GM19468 (cell line): ENCODE measurements at regions not wholly inside any gene's neighbourhood (a gene's known extent, or its start where the extent isn't known, plus 50 kb on each side); places are given as distances from the start of the nearest gene placed in this dataset.

Experiments
- ATAC-seq: cut with Tn5 transposase; IDR thresholded peaks from one replicate; pipeline ENCODE4 v1.9.1; 2021; ENCODE audit warnings: mild to moderate bottlenecking, moderate library complexity, moderate number of reproducible peaks; ENCODE audit not compliant: unreplicated experiment; ENCODE audit errors: extremely low read depth

DNA sequence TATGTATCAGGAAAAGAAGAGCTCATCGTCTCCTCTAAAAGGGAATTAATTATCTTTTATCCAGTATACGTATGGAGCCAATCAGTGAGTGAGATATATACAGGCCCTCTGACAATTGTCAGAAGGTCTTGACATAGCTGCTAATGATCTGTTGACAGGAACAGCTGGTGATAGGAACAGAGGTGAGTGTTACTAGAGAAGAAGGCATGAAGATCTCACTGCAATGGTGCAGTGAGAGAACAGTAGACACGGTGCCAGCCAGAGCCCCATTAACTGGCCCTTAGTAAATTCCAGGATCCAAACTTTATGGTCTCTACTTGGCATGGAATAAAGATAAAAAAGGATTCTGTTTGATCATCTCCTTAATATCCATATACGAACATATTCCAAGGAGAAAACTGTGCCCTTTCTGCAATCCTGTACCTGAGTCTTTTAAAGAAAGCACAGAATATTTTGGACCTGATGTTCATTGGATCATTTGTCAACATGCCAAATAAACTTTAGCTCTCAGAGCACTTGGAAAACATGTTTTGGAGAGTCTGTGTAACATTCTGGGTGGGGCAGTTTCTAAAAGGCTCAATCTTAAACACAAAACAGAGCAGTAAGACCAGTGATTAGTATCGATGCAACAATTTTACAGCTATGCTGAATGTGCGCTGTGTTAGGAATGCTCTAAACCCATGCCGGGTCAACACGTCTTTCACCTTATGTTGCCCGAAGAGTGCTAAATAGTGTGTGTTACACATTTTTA, 135.8 kb upstream of the CITED2 start:
- no peak for ATAC-seq

DNA sequence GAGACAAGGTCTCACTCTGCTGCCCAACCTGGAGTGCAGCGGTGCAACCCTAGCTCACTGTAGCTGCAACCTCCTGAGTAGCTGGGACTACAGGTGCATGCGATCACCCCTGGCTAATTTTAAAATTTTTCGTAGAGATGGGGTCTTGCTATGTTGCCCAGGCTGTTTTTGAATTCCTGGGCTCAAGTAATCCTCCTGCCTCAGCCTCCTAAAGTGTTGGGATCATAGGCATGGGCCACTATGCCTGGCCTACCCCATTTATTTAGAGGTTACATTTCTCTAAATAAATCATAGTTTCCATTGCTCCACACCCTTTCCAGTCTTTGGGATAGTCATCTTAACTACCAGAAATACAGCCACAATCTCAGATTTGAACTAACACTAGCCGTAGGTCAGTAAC, 134.7 kb upstream of the CITED2 start:
- no peak for ATAC-seq

DNA sequence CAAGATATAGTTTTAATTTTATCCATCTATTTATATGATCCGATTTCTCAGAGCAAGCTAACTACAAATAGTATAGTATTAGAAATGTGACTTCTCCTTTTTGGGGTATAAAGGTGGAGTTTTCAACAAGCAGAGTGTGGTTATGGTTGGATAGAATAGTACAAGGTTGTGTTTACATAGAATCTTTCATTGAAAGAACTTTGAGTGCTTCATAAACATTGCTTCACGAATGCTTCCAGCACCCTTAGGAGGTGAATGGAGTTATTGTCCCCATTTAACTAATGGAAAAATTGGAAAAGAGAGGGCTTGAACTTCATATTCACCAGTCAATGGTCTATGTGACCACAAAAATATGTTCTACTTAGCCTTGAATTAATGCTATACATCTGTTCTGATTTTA, 134.1 kb upstream of the CITED2 start:
- no peak for ATAC-seq

DNA sequence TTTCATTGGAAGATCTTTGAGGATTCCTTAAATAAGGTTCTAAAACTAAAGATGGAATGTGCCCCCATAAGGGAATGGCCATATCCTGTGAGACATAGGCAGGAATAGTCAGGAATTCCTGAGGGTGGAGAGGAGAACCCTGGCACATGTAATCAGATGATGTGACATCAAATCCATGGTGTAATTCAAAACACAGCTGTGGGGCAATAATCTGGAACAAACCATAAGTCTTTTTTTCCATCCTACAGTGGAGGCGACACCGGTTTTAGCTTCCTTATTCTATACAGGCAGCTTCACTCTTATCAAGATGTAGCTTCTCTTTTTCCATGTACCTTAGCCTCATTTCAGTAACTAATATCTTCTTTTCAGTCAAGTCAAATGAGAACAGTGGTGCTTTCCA, 133.6 kb upstream of the CITED2 start:
- ATAC-seq: no peak

DNA sequence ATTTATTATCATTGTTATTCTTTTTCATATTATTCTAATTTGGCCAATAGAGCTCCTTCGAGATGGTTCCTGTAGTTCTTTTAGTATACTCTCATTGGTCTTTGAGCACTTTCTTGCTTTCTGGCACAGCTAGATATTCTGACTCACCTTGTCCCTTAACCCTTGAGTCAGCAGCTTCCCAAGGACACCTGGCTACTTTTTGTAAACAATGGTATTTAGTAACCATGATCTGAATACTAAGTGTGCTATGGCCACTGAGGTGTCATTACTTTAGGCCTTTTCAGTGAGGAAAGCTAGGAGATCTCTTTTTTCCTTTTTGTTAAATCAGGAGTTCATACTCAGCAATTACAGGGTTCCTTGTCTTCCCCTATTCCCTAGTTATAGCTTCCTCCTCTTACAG, 126.5 kb upstream of the CITED2 start:
- no peak for ATAC-seq

DNA sequence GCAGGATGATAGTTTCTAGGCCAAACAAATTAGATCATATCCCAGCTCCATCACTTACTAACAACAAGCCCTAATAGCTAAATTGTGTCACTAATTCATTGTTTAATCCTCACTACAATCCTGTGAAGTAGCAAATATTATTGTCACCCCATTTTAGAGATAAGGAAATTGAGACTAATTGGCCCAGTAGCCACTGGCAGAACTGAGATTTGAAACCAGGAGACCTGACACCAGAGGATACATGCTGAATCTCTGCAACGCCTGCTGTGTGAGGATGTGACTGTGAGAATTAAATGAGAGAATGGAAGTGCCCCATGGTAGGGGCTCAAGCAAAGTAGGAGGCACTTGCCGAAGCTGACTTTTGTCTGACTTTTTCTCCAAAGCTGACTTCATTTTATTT, 124.3 kb upstream of the CITED2 start:
- ATAC-seq: no peak

DNA sequence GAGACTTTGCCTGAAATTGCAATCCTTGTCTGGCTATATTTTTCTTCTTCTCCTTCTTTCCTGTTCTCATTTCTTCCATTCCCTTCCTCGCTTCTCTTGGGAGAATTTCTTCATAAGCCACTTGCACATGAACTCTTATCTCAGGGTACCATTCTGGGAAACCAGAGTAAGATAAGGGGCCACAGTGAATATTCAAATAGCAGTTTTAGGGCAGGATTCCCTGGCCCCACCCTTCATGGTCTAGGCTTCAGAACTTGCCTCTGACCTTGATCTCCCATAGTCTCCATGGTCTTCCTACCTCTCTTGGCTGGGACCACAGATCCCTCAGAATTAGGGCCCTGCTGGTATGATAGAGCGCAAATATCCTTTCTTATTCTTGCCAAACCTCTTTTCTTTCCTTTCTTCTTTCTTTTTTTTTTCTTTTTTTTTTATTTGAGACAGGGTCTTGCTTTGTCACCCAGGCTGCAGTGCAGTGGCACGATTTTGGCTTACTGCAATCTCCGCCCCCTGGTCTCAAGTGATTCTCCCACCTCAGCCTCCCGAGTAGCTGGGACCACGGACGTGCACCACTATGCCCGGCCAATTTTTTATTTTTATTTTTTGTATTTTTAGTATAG, 123.0 kb upstream of the CITED2 start:
- no peak for ATAC-seq

DNA sequence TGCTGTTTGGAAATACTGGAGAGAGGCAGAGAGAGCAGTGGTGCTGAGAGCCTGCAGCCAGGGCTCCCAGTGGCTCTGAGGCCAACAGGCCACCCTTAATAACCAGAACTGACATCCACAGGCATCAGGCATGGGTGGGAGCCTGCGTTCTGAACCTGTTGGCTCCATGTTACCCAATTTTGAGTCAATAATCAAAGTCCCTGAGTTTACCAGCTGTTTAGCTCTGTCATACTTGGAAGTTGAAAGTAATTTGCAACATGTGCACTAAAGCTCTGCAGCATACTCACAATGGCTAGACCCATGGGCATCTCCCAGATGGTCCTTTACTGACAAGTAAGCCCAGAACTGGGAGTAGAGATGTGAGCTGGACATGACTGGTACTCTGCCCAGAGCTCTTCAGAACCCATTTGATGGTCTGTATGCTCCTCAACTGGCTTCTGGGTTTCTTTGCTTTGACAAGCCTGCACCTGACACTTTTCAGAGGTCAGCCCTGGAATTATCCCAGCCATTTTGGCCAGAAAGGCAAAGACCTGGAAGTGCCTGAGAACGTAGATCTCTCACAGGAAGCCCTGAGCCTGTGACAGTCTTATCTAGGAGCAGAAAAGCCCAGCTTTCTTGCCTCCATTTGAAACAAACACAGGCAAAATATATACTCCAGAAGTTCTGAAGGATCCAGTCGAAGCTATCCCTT, 122.4 kb upstream of the CITED2 start:
- ATAC-seq: no peak

DNA sequence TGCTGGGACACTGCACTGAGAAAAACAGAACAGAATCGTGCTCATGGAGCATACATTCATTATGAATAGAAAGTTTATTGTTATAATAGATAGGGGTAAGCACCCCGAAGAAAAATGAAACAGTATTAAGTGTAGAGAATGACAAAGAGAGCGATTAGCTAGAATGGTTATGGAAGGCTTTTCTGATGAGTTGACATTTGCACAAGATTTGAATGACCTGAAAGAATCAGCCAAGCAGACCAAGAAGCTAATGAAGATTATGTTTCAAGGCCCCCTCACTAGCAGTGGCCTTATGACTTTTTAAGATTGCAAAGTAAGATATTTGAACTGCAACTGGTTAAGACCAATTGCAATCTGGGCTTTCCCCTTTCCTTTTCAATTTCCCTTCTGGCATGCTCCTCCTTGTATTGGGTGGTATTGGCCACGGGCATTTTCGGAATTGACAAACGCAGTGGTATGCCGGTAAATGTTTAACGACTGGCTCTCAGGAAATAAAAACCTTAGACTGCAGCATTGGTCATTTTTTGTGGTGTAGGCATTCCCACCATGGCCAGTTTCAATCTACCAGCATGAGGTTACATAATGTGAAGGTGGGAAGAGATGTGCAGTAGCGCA, 120.0 kb upstream of the CITED2 start:
- no peak for ATAC-seq

DNA sequence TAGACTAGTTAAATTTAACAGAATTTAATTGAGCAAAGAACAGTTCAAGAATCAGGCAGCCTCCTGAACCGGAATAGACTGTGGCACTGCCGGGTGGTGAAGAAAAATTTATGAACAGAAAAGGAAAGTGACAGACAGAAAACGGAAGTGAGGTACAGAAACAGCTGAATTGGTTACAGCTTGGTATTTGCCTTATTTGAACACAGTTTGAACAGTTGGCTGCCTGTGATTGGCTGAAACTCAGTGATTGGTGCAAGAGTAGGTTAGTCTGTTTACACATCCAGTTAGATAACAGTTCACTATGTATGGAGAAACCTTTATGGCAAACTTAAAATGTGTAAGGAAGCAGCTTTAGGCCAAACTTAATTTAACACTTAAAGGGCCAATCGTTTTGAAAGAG, 116.0 kb upstream of the CITED2 start:
- peak; percentile 63 for ATAC-seq

DNA sequence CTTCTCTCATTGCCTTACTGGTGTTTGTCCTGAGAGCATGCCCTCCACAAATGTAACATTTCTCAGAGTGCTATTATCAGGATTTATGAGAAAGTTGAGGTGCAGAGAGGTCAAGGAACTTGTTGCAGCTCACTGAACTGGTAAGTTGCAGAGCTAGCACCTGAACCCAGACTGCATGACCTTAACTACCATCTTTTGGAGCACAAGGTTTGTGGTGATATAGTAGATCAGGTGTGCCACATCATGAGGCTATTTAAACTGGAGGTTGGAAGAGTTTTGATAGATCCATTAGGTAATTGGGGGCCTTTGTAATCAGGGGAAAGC, 112.0 kb upstream of the CITED2 start:
- ATAC-seq: no peak

DNA sequence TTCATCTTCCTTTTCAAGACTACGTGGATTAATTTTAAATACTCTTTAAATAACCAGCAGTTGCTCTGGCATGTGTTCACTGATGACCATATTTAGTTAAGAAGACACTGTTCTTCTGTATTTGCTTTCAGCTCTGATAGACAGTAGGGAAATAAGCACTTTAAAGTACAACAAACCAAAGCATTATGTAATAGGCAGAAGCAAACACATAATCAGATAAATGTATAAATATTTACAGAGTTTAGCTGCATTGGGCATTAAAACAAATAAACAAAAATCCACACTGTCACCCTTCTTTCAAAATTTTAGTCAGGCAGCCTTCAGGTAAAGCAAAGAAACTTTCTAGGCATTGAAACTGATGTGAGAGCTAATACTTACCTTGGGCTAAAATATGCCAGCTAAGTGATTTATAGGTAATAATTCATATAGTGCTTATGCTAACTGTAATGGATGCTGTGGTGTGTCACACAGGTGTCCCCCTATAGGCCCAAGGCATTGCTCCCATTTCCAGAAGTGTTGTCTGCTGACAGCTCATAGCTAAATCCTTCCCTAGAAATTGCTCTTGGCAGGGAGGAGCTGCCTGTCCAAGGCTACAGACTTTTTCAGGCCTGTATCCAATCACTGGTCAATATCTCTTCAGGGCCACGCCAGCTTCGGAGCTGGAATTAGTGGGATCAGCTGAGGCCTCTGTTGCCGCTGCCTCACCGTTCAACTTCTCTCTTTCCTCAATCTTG, 111.5 kb upstream of the CITED2 start:
- ATAC-seq: no peak

DNA sequence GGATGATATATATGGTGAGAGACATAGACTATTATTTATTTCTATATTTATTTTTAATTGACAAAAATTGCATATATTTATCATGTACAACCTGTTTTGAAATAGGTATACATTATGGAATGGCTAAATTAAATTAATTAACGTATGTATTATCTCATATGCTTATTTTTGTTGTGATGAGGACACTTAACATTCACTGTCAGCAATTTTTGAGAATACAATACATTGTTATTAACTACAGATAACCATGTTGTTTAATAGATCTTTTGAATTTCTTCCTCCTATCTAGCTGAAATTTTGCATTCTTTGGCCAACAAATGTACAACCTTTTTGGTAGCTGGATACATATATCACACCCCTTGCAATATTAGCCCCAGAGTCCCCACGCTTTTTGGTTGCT, 110.7 kb upstream of the CITED2 start:
- no peak for ATAC-seq

DNA sequence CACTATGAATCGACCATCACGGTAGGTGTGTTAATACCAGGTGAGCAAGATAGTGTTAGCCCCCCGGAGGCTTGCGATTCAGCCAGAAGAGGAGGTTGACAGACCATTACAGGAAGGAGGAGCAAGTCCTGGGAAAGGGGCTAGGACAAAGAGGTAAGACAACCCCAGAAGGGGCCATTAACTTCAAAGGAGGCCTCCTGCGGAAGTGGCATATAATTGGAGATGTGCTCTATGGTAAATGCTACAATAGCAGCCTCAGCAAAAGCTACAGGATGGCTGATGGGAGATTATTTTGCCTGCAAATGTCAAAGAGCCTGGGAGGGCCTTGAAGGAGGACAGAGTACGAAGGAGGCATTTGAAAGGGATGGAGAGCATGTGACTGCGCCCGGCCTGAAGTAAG, 108.6 kb upstream of the CITED2 start:
- ATAC-seq: no peak

DNA sequence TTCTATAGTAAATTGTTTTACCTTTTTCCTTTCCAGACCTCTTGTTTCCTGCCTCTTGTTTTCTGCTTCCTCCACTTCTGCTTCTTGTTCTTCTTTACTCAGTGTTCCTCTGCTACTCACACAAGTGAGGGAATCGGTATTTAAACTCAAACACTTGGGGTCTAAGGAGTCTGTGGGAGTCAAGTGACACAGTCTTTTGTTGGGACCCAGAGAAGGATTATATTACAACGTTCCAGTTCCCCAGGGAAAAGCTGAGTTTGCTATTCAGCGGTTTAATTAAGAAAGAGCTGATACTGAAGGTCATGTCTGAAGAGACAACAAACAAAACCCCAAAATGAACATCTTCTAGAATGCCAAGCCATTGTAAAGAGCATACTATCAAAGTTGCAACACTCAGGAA, 107.8 kb upstream of the CITED2 start:
- ATAC-seq: no peak

DNA sequence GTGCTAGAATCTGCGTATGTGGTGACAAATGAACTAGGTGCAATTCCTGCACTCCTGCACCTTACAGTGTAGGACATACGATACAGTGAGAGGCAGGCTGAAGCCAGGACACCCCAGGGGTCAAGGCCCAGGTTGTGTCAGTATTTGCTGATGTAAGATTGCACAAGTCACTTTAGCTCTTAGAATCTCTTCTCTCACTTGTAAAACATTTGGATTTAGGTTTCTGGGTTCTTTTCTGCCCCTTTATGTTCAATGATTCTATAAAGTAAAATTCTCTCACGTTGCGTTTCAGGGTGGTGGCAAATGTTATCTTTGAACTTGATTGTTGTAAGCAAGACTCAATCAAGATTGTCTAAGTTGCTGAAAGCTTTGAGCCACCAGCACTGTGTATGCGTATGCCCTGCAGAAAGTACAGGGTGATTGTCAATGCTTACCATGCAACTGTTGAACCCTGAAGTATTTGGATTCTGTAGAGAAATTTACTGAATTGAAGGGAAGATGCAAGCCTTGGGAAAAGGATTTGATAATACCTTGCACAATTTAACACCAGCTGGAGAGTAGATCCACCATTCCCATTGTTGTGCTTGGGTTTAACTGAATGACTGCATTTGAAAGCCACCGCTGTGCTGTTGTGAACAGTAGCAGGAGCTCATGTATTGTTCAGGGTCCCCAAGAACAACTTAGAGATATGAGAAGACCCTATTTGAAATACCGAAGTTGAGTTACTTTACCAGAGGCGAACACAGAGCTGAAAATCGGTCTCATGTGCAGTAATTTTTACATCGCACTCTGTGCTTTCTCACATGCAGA, 106.1 kb upstream of the CITED2 start:
- ATAC-seq: no peak

DNA sequence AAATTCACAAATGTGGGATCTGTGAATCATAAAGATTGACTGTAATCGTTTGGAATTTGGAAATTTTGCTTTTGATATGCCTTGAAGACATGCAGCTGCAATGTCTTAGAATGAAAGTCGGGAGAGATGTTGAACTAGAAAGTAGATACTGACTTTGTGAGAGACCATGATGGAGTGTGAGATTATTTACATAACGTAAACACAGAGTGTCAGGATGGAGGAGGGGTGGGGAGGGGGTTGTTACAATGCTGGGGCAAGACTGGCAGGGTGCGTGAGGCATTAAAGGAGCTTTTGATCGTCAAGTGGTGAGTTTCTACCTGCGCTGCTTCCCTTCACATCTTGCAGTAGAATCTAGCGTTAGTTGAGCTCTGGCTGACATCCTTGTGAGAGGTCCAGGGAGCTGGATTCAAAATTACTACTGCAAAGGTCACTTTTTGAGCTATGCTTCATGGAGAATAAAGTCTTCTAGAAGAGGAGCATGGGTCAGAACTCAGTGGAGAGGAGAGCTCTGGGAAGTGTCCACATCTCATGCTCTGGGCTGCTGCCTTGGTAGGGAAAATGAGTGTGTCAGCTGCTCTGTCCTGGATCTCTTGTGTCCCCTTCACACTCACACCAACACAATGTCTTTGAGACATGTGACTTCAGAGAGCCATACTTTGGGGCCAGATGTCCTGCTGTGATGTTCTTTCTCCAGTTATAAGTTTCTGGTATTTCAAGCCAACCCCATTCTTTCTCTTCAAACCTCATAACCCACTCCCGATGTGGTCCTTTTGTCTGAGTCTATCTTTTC, 105.2 kb upstream of the CITED2 start:
- ATAC-seq: no peak

DNA sequence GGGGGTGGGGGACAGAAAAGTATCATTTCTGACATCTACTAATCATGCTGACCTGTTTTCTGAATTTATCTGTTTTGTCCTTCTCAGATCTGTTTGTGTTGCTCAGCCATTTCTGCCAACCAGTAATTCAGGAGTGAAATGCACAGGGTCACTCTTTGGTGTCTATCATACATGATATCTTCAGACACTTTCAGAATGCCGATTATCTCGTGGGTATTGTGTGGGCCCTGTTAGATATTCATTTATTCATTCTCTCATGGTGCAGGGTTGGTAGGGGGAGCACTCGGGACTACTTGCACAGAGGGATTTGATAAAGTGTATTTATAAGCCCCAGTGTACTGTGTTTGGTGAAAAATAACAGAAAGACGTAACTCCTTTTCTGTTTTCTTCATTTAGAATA, 101.2 kb upstream of the CITED2 start:
- no peak for ATAC-seq

DNA sequence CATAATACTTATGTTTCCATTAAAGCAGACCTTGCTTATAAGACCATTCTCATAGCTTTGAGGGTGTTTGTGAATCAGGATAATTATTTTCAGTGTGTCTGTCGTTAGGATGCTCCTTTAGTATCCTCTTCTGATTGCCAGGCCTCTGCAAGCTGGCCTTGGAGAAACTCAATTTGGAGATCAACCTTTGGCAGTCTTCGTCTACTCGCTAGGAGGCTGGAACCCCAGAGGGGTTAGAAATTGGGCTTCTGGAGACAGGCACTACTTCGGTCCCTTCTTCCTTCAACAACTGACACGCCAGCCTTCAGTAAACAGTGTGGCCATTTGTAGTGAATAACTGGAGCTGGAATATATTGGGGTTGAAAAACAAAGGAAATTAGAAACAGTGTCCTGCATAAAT, 100.8 kb upstream of the CITED2 start:
- ATAC-seq: no peak
